ENCODE measurements at regions not wholly inside any gene's neighbourhood (a gene's known extent, or its start where the extent isn't known, plus 50 kb on each side); places are given as distances from the start of the nearest gene placed in this dataset.

GRCh38 chr4:66693694-66694093 lies 851.6 kb downstream of the CENPC start:
- DNase-seq (ENCODE audit: low spot score) (no peak), ATAC-seq (no peak)
- intact Hi-C loops (cut with DNase I) = no loop called here

- no peak for ATAC-seq
- no peak for DNase-seq (ENCODE audit: low spot score)
- intact Hi-C loops (cut with DNase I) = no loop called here
Observed at GRCh38 chr4:66691101-66691500, 854.2 kb downstream of the CENPC start.

GRCh38 chr4:66688674-66689073 lies 856.6 kb downstream of the CENPC start:
- ATAC-seq (no peak), DNase-seq (ENCODE audit: low spot score) (no peak)
- intact Hi-C loops (cut with DNase I) = no loop called here

- no peak for DNase-seq (ENCODE audit: low spot score)
- intact Hi-C loops (cut with DNase I) = no loop called here
- no peak for ATAC-seq
Observed at GRCh38 chr4:66687459-66687858, 857.8 kb downstream of the CENPC start.

GRCh38 chr4:66681962-66682361 lies 863.3 kb downstream of the CENPC start:
- intact Hi-C loops (cut with DNase I) = no loop called here
- ATAC-seq (no peak), DNase-seq (ENCODE audit: low spot score) (no peak)

GRCh38 chr4:66667249-66667648 lies 878.1 kb downstream of the CENPC start:
- ATAC-seq = no peak
- intact Hi-C loops (cut with DNase I) = no loop called here
- DNase-seq (ENCODE audit: low spot score) = no peak

- no peak for DNase-seq (ENCODE audit: low spot score)
- intact Hi-C loops (cut with DNase I) = no loop called here
- no peak for ATAC-seq
Observed at GRCh38 chr4:66662620-66663019, 882.7 kb downstream of the CENPC start.

GRCh38 chr4:66658809-66659208 lies 886.5 kb downstream of the CENPC start:
- ATAC-seq (no peak), DNase-seq (ENCODE audit: low spot score) (no peak)
- intact Hi-C loops (cut with DNase I) = no loop called here

- no peak for DNase-seq (ENCODE audit: low spot score)
- intact Hi-C loops (cut with DNase I) = no loop called here
- ATAC-seq = no peak
Observed at GRCh38 chr4:66655505-66655904, 889.8 kb downstream of the CENPC start.

- intact Hi-C loops (cut with DNase I) = no loop called here
- DNase-seq (ENCODE audit: low spot score) (no peak), ATAC-seq (no peak)
Observed at GRCh38 chr4:66653937-66654336, 891.4 kb downstream of the CENPC start.

- ATAC-seq (no peak), DNase-seq (ENCODE audit: low spot score) (no peak)
- intact Hi-C loops (cut with DNase I) = no loop called here
Observed at GRCh38 chr4:66649236-66649635, 896.1 kb downstream of the CENPC start.

- DNase-seq (ENCODE audit: low spot score) (no peak), ATAC-seq (no peak)
- intact Hi-C loops (cut with DNase I) = no loop called here
Observed at GRCh38 chr4:66647926-66648325, 897.4 kb downstream of the CENPC start.

- intact Hi-C loops (cut with DNase I) = no loop called here
- ATAC-seq = no peak
- DNase-seq (ENCODE audit: low spot score) = no peak
Observed at GRCh38 chr4:66647476-66647875, 897.8 kb downstream of the CENPC start.

GRCh38 chr4:66640233-66640990 lies 904.9 kb downstream of the CENPC start:
- ATAC-seq (no peak), DNase-seq (ENCODE audit: low spot score) (no peak)
- intact Hi-C loops (cut with DNase I) = no loop called here

- no peak for ATAC-seq
- intact Hi-C loops (cut with DNase I) = no loop called here
- DNase-seq (ENCODE audit: low spot score) = no peak
Observed at GRCh38 chr4:66639361-66639760, 905.9 kb downstream of the CENPC start.

GRCh38 chr4:66636349-66636748 lies 909.0 kb downstream of the CENPC start:
- DNase-seq (ENCODE audit: low spot score) (no peak), ATAC-seq (no peak)
- intact Hi-C loops (cut with DNase I) = no loop called here

GRCh38 chr4:66633477-66633876 lies 911.8 kb downstream of the CENPC start:
- ATAC-seq (no peak), DNase-seq (ENCODE audit: low spot score) (no peak)
- intact Hi-C loops (cut with DNase I) = no loop called here

- intact Hi-C loops (cut with DNase I) = no loop called here
- ATAC-seq = no peak
- no peak for DNase-seq (ENCODE audit: low spot score)
Observed at GRCh38 chr4:66629927-66630326, 915.4 kb downstream of the CENPC start.

- ATAC-seq (no peak), DNase-seq (ENCODE audit: low spot score) (no peak)
- intact Hi-C loops (cut with DNase I) = no loop called here
Observed at GRCh38 chr4:66628146-66628545, 917.2 kb downstream of the CENPC start.

- ATAC-seq (no peak), DNase-seq (ENCODE audit: low spot score) (no peak)
- intact Hi-C loops (cut with DNase I) = no loop called here
Observed at GRCh38 chr4:66625480-66625879, 919.8 kb downstream of the CENPC start.

- no peak for DNase-seq (ENCODE audit: low spot score)
- intact Hi-C loops (cut with DNase I) = no loop called here
- no peak for ATAC-seq
Observed at GRCh38 chr4:66613591-66613990, 931.7 kb downstream of the CENPC start.

Measured in sciatic nerve (tissue), 2 donors.